Heart left ventricle (tissue), 16 donors: ENCODE measurements at regions not wholly inside any gene's neighbourhood (a gene's known extent, or its start where the extent isn't known, plus 50 kb on each side); places are given as distances from the start of the nearest gene placed in this dataset.
A peak's percentile ranks its signal among the peaks of the same experiment; 100 is the strongest.

ENCODE experiments used
- ATAC-seq, 4 donors: fragments of 200-7000 bp; cut with Tn5 transposase; one replicate each; pipeline ENCODE4 v1.9.1; 2020 to 2022; ENCODE audit warnings: moderate library complexity in 4 of 4, mild to moderate bottlenecking in 3 of 4, moderate number of reproducible peaks in 1 of 4
- DNase-seq, 5 donors: peaks; one replicate each; pipeline ENCODE4 v3.0.0-alpha.2; 2020
- H3K27ac ChIP-seq, 12 donors: fragments of 200-600 bp; sonication (generic) in 4 of 12; one replicate each; pipeline versions ENCODE4 v1.5.0 to v1.8.0; 2016 to 2022; ENCODE audit warnings: mild to moderate bottlenecking in 2 of 12
- H3K27me3 ChIP-seq, 9 donors: fragments of 200-600 bp; sonication (generic) in 2 of 9; one replicate each; pipeline versions ENCODE4 v1.5.1 to v1.8.0; 2016 to 2022; ENCODE audit warnings: mild to moderate bottlenecking in 3 of 9
- H3K36me3 ChIP-seq, 9 donors: fragments of 200-600 bp; sonication (generic) in 2 of 9; one replicate each; pipeline versions ENCODE4 v1.5.0 to v1.8.0; 2018 to 2022; ENCODE audit warnings: mild to moderate bottlenecking in 2 of 9
- H3K4me1 ChIP-seq, 12 donors: fragments of 200-600 bp; sonication (generic) in 4 of 12; one replicate each; pipeline versions ENCODE4 v1.5.0 to v1.8.0; 2016 to 2022; ENCODE audit warnings: mild to moderate bottlenecking in 3 of 12
- H3K4me3 ChIP-seq, 12 donors: fragments of 200-600 bp; sonication (generic) in 4 of 12; one replicate each; pipeline versions ENCODE4 v1.5.0 to v1.8.0; 2017 to 2022; ENCODE audit warnings: mild to moderate bottlenecking in 9 of 12, moderate library complexity in 4 of 12
- H3K9me3 ChIP-seq, 12 donors: fragments of 200-600 bp; sonication (generic) in 4 of 12; one replicate each; pipeline versions ENCODE4 v1.5.0 to v1.8.0; 2016 to 2022; ENCODE audit warnings: mild to moderate bottlenecking in 1 of 12
- CTCF ChIP-seq, 12 donors: fragments of 200-600 bp; sonication (generic) in 4 of 12; IDR thresholded peaks; one replicate each; pipeline versions ENCODE4 v1.5.0 to v1.8.0; 2018 to 2022; ENCODE audit warnings: antibody characterized with exemption in 12 of 12, mild to moderate bottlenecking in 5 of 12
- POLR2A ChIP-seq, 2 donors: fragments of 450-650 bp; IDR thresholded peaks; one replicate each; pipeline ENCODE4 v1.6.1; 2017; ENCODE audit warnings: antibody characterized with exemption in 2 of 2, mild to moderate bottlenecking in 2 of 2, moderate library complexity in 2 of 2
- WGBS, 4 donors: extraction: QIAGEN DNeasy Blood & Tissue Kit in 2 of 4; methylation state at CpG; one replicate each; pipeline versions ENCODE4 v1.1.5 to v1.1.7; 2013 to 2018; 5-methylcytosine and 5-hydroxymethylcytosine counted together
- intact Hi-C, 10 donors: fragments of 100-400 bp; cut with DNase I; formaldehyde crosslinking; loops; one replicate each; pipeline versions ENCODE4 v1.11.1 to v1.14.2; 2022
- donor health status: ischemic (EF 13 %, LVEDD 7.1; RV severe dilation, severe dysfunction).
- donor health status: healthy with polysubstance abuse.
- donor health status: DM: no; HTN: yes; CAD: no.
- donor health status: DM: no; HTN: no; CAD: no.
- donor health status: ischemic (EF 25% LVEDD 6.9; RV normal size, moderate dysfunction).
- donor health status: ischemic (EF 25% LVEDD 5.7; RV mildly dilated, moderate dysfunction).
- donor health status: healthy.
- donor health status: DM: yes; HTN: yes; CAD: no.
- donor health status: ischemic (EF 35%, LVEDD 5.7; RV mildly dilated, moderate dysfunction).
- donor health status: nonischemic (EF 11% LVEDD 7.7; RV severe dilation, severe dysfunction).
- donor health status: DM: yes; HTN: yes; CAD: no.
- donor health status: PGD.
- donor health status: ischemic (EF 29% LVEDD 5.4; RV normal size, mild dysfunction).
- donor health status: nonischemic (EF 23%, LVEDD 6.1; RV moderate dilation, normal function).

- DNase-seq: peak in 1 of 5 donors; percentile 38
- 15 to 28% (median 25%) methylated on average over 9 of the region's 9 CpGs for WGBS, 4 donors
- H3K4me1 ChIP-seq: no peaks in the 10 kb centered on the region
- no peak for ATAC-seq
- no peaks in the 10 kb centered on the region for H3K36me3 ChIP-seq
- TF ChIP-seq CTCF (IDR thresholded peaks at IDR 0.05): no peak
- no peak for TF ChIP-seq POLR2A (IDR thresholded peaks at IDR 0.05)
- H3K27me3 ChIP-seq: no peaks in the 10 kb centered on the region
- intact Hi-C loops: no loop called here
- no peak overlapping the region for H3K4me3 ChIP-seq
- no peaks in the 10 kb centered on the region for H3K9me3 ChIP-seq
- H3K27ac ChIP-seq: no peak overlapping the region
These were observed 709.3 kb downstream of the DCDC2C start for GRCh38 chr2:4412637-4413187.

- Histone ChIP-seq H3K27me3 (no peaks in the 10 kb centered on the region), H3K4me1 (no peaks in the 10 kb centered on the region), H3K36me3 (no peaks in the 10 kb centered on the region), H3K9me3 (no peaks in the 10 kb centered on the region), H3K4me3 (no peak overlapping the region), H3K27ac (no peak overlapping the region)
- no peak for TF ChIP-seq CTCF (IDR thresholded peaks at IDR 0.05)
- TF ChIP-seq POLR2A (IDR thresholded peaks at IDR 0.05): no peak
- intact Hi-C loops: no loop called here
- no peak for DNase-seq
- ATAC-seq: no peak
- WGBS, 4 donors: 56 to 63% (median 56%) methylated on average over 1 of the region's 1 CpG
These were observed 711.8 kb downstream of the DCDC2C start for GRCh38 chr2:4415171-4415570.

GRCh38 chr2:4415810-4416413 is 712.5 kb downstream of the DCDC2C start:
- no peak for ATAC-seq
- no peaks in the 10 kb centered on the region for H3K27me3 ChIP-seq
- H3K4me1 ChIP-seq: no peaks in the 10 kb centered on the region
- 96 to 98% (median 97%) methylated on average over 1 of the region's 1 CpG for WGBS, 4 donors
- no peak for DNase-seq
- TF ChIP-seq POLR2A (IDR thresholded peaks at IDR 0.05): no peak
- no peak for TF ChIP-seq CTCF (IDR thresholded peaks at IDR 0.05)
- intact Hi-C loops: no loop called here
- no peak overlapping the region for H3K4me3 ChIP-seq
- H3K36me3 ChIP-seq: no peaks in the 10 kb centered on the region
- H3K9me3 ChIP-seq: no peaks in the 10 kb centered on the region
- H3K27ac ChIP-seq: no peak overlapping the region

- H3K4me1 ChIP-seq: no peaks in the 10 kb centered on the region
- TF ChIP-seq POLR2A (IDR thresholded peaks at IDR 0.05) (no peak), CTCF (IDR thresholded peaks at IDR 0.05) (no peak)
- no peaks in the 10 kb centered on the region for H3K27me3 ChIP-seq
- H3K9me3 ChIP-seq: no peaks in the 10 kb centered on the region
- no peak overlapping the region for H3K4me3 ChIP-seq
- H3K36me3 ChIP-seq: no peaks in the 10 kb centered on the region
- intact Hi-C loops: no loop called here
- H3K27ac ChIP-seq: no peak overlapping the region
- WGBS, 4 donors: 58 to 68% (median 64%) methylated on average over 4 of the region's 4 CpGs
- ATAC-seq: no peak
- DNase-seq: no peak
These were observed 713.1 kb downstream of the DCDC2C start for GRCh38 chr2:4416431-4416830.
